HepG2 (cell line): ENCODE measurements at regions not wholly inside any gene's neighbourhood (a gene's known extent, or its start where the extent isn't known, plus 50 kb on each side); places are given as distances from the start of the nearest gene placed in this dataset.

Experiments used
- GLI4 ChIP-seq: sonication (generic); formaldehyde crosslinking; IDR thresholded peaks from 2 replicates; pipeline ENCODE4 v1.5.1; 2020; ENCODE audit warnings: missing genetic modification reagents, mild to moderate bottlenecking, moderate library complexity, borderline replicate concordance
- JUNB ChIP-seq: sonication (generic); formaldehyde crosslinking; IDR thresholded peaks from 2 replicates; pipeline ENCODE4 v1.8.0; 2022; ENCODE audit warnings: missing genetic modification reagents, mild to moderate bottlenecking, borderline replicate concordance
- MAFK ChIP-seq, 2 experiments: IDR thresholded peaks in 1 of 2; conservative IDR thresholded peaks in 1 of 2; 2 replicates each; pipeline ENCODE4 v1.6.1; 2011; ENCODE audit warnings: improper control_type of control experiment in 2 of 2, low read length in 2 of 2
- POLR2G ChIP-seq: fragments of 200-400 bp; formaldehyde crosslinking; IDR thresholded peaks from 2 replicates; pipeline ENCODE4 v1.6.1; 2018; ENCODE audit warnings: mild to moderate bottlenecking, low read depth, low read length, moderate library complexity
- SNAPC2 ChIP-seq: sonication (generic); formaldehyde crosslinking; IDR thresholded peaks from 2 replicates; pipeline ENCODE4 v1.8.1; 2022; ENCODE audit warnings: mild to moderate bottlenecking, missing genetic modification reagents
- TAF15 ChIP-seq: fragments of 200-400 bp; formaldehyde crosslinking; IDR thresholded peaks from one replicate; pipeline ENCODE4 v1.6.1; 2018; ENCODE audit warnings: mild to moderate bottlenecking, low read depth, low read length; ENCODE audit not compliant: poor library complexity, severe bottlenecking
- ZNF530 ChIP-seq: sonication (generic); formaldehyde crosslinking; IDR thresholded peaks from 2 replicates; pipeline ENCODE4 v1.5.0; 2020; ENCODE audit warnings: low read depth, mild to moderate bottlenecking, missing genetic modification reagents
- ZNF644 ChIP-seq: IDR thresholded peaks from 2 replicates; pipeline ENCODE4 v1.6.1; 2016; ENCODE audit warnings: low read depth
- TF ChIP-seq, protein P1 (sequence below): sonication (generic); formaldehyde crosslinking; IDR thresholded peaks from 2 replicates; pipeline ENCODE4 v1.5.0; 2020; ENCODE audit warnings: missing genetic modification reagents
- TF ChIP-seq, protein P2 (sequence below): IDR thresholded peaks from 2 replicates; pipeline ENCODE4 v1.6.1; 2016; ENCODE audit warnings: missing compliant biosample characterization, missing genetic modification reagents, borderline replicate concordance
- TF ChIP-seq, protein P3 (sequence below): sonication (generic); formaldehyde crosslinking; IDR thresholded peaks from 2 replicates; pipeline ENCODE4 v1.8.0; 2022; ENCODE audit warnings: missing genetic modification reagents, low read depth, mild to moderate bottlenecking, borderline replicate concordance

DNA sequence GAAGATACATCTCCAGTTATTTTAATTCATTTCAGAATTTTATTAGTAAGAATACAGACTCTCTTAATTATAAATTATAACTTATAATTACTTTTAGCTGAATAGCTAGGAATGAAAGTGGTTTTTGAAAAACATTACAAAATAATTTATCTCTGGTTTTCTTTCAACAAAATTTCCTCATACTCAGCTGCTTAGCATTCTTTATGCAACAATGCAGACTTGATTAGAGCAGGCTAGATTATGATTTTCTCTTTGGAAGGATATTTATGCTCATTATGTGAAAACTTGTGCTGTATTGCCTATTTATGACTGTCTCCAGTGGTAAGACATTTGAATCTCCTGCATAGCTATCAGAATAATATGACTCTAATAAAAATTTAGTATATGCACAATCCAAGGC is 2023.7 kb downstream of the C4orf33 start:
- TF ChIP-seq, protein P1, sequence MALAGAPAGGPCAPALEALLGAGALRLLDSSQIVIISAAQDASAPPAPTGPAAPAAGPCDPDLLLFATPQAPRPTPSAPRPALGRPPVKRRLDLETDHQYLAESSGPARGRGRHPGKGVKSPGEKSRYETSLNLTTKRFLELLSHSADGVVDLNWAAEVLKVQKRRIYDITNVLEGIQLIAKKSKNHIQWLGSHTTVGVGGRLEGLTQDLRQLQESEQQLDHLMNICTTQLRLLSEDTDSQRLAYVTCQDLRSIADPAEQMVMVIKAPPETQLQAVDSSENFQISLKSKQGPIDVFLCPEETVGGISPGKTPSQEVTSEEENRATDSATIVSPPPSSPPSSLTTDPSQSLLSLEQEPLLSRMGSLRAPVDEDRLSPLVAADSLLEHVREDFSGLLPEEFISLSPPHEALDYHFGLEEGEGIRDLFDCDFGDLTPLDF (CRISPR knock-in tag): no peak
- TF ChIP-seq TAF15 (no peak), SNAPC2 (no peak), ZNF644 (CRISPR knock-in tag) (no peak), POLR2G (no peak), ZNF530 (CRISPR knock-in tag) (no peak), MAFK (conservative IDR thresholded peaks at IDR 0.05 in 1 of 2, IDR thresholded peaks at IDR 0.05 in 1 of 2; ENCODE audit: low read length in 2 of 2) (no peak), JUNB (CRISPR knock-in tag) (no peak), GLI4 (CRISPR knock-in tag) (no peak)
- TF ChIP-seq, protein P2, sequence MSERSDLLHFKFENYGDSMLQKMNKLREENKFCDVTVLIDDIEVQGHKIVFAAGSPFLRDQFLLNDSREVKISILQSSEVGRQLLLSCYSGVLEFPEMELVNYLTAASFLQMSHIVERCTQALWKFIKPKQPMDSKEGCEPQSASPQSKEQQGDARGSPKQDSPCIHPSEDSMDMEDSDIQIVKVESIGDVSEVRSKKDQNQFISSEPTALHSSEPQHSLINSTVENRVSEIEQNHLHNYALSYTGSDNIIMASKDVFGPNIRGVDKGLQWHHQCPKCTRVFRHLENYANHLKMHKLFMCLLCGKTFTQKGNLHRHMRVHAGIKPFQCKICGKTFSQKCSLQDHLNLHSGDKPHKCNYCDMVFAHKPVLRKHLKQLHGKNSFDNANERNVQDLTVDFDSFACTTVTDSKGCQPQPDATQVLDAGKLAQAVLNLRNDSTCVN (CRISPR knock-in tag): no peak
- TF ChIP-seq, protein P3, sequence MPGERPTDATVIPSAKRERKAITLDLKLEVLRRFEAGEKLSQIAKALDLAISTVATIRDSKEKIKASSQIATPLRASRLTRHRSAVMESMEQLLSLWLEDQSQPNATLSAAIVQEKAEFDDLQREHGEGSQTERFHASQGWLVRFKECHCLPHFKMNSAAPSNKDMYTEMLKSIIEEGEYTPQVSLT: no peak
